Right lobe of liver (tissue), 4 donors: ENCODE measurements at regions not wholly inside any gene's neighbourhood (a gene's known extent, or its start where the extent isn't known, plus 50 kb on each side); places are given as distances from the start of the nearest gene placed in this dataset.

Source experiments
- POLR2A ChIP-seq: fragments of 450-650 bp; IDR thresholded peaks from one replicate; pipeline ENCODE4 v1.6.1; 2017; ENCODE audit warnings: antibody characterized with exemption, mild to moderate bottlenecking
- TF ChIP-seq, protein P1 (sequence below), 4 donors: fragments of 200-600 bp in 3 of 4; fragments of 450-650 bp in 1 of 4; IDR thresholded peaks; one replicate each; pipeline versions ENCODE4 v1.5.1 to v1.8.0; 2016 to 2022; ENCODE audit warnings: antibody characterized with exemption in 4 of 4, mild to moderate bottlenecking in 2 of 4
- donor health status: DM: no; HTN: no; CAD: no.
- donor health status: DM: no; HTN: no; CAD: no.
- donor health status: DM: no; HTN: yes; CAD: no.

GRCh38 chr3:76735152-76735551 is 304.7 kb upstream of the ROBO2 start:
- TF ChIP-seq, protein P1, sequence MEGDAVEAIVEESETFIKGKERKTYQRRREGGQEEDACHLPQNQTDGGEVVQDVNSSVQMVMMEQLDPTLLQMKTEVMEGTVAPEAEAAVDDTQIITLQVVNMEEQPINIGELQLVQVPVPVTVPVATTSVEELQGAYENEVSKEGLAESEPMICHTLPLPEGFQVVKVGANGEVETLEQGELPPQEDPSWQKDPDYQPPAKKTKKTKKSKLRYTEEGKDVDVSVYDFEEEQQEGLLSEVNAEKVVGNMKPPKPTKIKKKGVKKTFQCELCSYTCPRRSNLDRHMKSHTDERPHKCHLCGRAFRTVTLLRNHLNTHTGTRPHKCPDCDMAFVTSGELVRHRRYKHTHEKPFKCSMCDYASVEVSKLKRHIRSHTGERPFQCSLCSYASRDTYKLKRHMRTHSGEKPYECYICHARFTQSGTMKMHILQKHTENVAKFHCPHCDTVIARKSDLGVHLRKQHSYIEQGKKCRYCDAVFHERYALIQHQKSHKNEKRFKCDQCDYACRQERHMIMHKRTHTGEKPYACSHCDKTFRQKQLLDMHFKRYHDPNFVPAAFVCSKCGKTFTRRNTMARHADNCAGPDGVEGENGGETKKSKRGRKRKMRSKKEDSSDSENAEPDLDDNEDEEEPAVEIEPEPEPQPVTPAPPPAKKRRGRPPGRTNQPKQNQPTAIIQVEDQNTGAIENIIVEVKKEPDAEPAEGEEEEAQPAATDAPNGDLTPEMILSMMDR (IDR thresholded peaks at IDR 0.05), result no peak
- no peak for TF ChIP-seq POLR2A
